ENCODE measurements at regions not wholly inside any gene's neighbourhood (a gene's known extent, or its start where the extent isn't known, plus 50 kb on each side); places are given as distances from the start of the nearest gene placed in this dataset.

GRCh38 chr11:98564233-98564632, 456.5 kb upstream of the CNTN5 start:
- Histone ChIP-seq H3K27ac (no peak overlapping the region), H3K4me3 (no peak overlapping the region)

- no peak overlapping the region for H3K27ac ChIP-seq
- H3K4me3 ChIP-seq = no peak overlapping the region
These were observed 455.9 kb upstream of the CNTN5 start for GRCh38 chr11:98564881-98565280.

DNA sequence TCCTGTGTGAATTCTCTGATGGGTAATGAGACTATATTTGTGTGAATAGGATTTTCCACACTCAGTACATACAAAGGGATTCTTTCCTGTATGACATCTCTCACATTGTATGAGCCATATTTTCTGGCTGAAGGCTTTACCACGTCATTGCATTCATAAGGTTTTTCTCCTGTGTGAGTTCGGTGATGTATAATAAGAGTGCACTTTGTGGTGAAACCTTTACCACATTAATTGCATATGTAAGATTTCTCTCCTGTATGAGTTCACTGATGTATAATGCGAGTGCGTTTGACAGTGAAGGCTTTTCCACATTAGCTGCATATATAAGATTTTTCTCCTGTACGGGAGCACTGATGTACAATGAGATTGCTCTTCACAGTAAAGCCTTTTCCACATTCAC, 455.4 kb upstream of the CNTN5 start:
- Histone ChIP-seq H3K27ac (no peak overlapping the region), H3K4me3 (no peak overlapping the region)

DNA sequence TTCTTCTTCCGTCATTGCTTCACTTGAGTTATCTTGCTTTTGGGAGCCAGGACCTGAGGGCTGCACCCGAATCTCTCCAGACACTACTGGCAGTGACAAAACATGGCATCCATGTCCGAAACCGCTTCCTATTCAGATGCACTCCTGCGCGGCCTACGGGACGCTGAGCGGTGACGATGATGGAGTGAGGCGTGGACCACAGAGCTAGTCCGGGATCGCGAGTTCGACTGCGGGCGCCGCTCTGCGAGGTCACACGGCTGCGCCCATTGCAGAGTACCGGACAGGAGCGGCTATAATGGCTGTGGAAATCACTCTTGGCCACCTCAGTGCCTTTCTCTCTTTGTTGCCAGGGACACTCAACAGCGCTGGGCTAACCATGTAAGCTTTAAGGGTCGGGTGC, 453.8 kb upstream of the CNTN5 start:
- Histone ChIP-seq H3K4me3 (no peak overlapping the region), H3K27ac (no peak overlapping the region)

DNA sequence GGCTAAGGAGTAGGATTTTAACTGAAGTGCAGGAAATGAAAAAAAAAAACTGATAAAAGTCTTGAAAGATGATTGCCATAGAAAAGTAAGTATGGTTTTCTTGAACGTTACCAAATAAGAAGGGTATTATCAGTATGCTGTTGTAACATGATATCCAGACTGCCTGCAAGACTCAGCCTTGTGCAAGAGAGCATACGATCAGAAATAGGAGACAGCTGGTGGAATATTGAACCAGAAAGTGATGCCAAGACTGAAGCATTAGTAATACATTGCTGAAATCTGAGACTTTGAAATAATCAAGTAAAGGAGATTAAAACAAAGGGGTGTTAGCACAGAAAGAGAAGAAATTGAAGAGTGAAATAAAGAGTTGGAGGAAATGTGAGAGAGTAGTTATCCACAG, 452.7 kb upstream of the CNTN5 start:
- Histone ChIP-seq H3K27ac (no peak overlapping the region), H3K4me3 (no peak overlapping the region)

- Histone ChIP-seq H3K4me3 (no peak overlapping the region), H3K27ac (no peak overlapping the region)
These were observed 447.8 kb upstream of the CNTN5 start for GRCh38 chr11:98572941-98573340.

DNA sequence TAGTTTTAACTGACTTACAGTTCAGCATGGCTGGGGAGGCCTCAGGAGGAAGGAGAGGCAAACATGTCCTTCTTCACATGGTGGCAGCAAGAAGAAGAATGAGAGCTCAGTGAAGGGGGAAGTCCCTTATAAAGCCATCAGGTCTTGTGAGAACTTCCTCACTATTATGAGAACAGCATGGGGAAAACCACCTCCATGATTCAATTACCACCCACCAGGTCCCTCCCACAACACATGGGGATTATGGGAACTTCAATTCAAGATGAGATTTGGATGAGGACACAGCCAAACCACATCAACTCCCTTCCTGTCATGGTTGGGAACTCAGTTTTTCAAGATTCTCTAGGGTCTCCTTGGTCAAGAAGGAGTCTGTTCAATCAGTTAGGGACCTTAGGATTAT, 432.9 kb upstream of the CNTN5 start:
- no peak overlapping the region for H3K27ac ChIP-seq
- no peak overlapping the region for H3K4me3 ChIP-seq

DNA sequence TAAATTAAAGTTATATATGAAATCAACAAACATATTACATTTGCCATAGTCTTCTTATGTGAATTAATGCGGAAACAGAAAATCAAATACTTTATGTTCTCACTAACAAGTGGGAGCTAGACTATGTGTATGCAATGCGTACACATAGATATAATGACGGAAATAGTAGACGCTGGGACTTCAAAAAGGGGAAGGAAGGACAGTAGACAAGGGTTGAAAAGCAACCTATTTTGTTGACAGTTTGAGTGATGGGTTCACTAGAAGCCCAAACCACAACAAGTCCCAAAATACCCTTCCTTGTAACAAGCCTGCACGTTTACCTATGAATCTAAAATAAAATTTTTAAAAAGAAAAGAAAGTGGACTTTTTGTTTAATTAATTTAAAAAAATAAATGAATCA, 430.8 kb upstream of the CNTN5 start:
- H3K27ac ChIP-seq = no peak overlapping the region
- H3K4me3 ChIP-seq = no peak overlapping the region

- Histone ChIP-seq H3K27ac (no peak overlapping the region), H3K4me3 (no peak overlapping the region)
These were observed 420.6 kb upstream of the CNTN5 start for GRCh38 chr11:98600103-98600502.

DNA sequence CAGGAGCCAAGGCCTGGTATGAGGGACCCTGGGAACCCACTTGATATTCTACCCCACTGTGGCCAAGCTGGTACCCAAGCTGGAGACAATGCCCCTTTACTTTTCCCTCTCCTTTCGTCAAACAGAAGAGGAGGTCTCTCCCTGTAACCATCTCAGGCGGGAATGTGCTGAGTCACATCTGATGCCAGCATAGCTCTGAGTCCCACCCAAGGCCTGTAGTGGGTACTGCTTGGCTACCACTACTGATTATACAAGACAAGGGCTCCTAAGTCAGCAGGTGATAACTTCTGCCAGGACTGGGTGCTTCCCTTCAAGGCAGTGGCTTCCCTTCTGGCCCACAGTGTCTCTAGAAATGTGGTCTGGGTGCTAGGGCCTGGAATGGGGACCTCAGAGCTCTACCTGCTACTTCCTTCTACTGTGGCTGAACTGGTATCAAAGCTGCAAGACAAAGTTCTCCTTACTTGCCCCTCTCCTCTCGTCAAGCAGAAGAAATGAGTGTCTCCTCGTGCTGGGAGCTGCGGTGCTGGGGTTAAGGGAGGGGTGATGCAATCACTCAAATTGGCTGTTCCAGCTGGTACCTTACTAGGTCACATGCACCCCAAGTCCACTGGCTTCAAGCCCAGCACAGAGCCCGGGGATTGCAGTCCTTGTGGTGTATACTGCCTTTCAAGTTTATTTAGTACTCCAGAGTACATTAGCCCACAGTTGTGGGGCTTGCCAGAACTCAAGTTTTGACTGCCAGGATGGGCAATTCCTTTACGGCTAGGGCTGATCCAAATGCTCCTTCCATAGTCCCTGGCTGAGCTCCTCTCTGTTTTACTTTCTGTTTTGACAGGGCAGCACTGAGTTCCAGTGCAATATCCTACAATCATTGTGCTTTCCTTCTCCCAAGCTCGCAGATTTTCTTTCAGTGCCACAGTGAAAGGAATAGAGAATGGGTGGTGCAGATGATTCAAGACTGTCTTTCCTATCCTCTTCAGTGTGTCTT, 419.7 kb upstream of the CNTN5 start:
- Histone ChIP-seq H3K4me3 (peak overlapping the region in 1 of 7 experiments; percentile 4), H3K27ac (no peak overlapping the region)

DNA sequence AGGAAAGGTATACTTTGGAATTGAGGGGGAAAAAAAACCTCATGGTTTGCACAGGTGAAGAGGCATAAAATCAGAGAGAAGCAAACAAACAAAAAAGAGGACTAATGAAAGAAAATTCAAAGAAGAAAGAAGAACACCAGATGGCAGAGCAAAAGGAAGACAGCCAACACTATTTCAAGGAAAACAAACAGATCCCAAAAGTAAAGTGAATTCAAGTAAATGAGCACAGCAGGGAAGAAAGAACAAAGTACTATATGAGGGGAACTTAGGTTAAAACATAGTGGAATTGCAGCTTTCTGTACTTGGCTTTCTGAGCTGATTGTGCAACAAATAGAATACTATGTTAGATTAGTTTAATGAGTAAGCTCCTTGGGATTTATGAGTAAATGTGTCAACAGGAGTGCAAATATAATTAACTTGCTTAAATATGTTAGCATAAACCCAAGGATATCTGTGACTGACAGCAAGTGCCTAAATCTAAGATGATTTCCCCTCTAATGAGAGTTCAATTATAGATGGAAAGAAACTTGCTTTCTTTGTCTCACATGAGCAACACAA, 404.6 kb upstream of the CNTN5 start:
- no peak overlapping the region for H3K27ac ChIP-seq
- no peak overlapping the region for H3K4me3 ChIP-seq

DNA sequence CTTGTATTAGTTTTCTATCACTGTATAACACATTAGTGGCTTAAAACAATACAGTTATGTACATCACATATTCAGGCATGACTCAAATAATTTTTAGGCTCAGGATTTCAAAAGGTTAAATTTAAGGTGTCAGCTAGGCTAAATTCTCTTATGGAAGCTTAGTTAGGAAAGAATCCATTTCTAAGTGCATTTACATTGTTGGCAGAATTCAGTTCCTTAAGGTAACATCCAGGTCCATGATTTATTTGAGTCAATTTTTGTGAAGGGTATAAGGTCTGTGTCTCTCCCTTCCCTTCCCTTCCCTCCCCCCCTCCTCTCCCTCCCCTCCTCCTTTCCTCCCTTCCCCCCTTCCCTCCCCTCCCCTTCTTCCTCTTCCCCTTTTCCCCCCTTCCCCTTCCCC, 399.0 kb upstream of the CNTN5 start:
- H3K27ac ChIP-seq = no peak overlapping the region

DNA sequence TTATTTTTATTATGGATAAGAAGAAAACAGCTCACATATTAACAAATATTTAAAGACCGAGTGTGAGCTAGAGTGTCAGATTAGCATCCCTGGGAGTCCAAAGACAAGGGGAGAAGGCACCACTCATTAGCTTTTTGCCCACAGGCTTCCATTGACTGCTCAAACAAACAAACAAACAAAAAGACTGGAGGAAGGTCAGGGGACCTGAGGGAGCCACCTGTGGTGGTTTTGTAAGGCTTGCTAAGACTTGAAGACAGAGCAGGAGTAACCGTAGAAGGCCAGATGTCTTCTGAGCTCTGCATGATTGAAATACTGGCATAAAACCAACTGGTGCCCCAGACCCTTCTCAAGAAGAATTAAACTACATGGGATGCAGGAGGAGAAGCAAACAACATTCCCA, 395.2 kb upstream of the CNTN5 start:
- Histone ChIP-seq H3K4me3 (no peak overlapping the region), H3K27ac (no peak overlapping the region)

More for the DNA sequence above, 399.0 kb upstream of the CNTN5 start:
- no peak overlapping the region for H3K4me3 ChIP-seq

GRCh38 chr11:98630736-98631135, 390.0 kb upstream of the CNTN5 start:
- H3K4me3 ChIP-seq = no peak overlapping the region
- H3K27ac ChIP-seq = no peak overlapping the region

DNA sequence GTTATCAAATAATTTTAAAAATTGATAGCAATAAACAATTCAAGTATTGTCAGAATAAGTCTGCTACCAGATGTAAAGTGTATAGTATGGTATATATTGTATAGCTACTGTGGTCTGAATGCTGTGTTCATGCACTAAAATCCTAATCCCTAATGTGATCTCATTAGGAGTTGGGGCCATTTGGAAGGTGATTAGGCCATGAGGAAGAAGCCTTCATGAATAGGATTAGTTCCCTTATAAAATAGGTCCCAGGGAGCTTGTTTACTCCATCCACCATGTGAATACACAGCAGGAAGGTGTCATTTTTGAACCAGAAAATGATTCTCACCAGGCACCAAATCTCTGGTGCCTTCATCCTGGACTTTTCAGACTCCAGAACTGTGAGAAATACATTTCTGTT, 363.0 kb upstream of the CNTN5 start:
- no peak overlapping the region for H3K4me3 ChIP-seq
- H3K27ac ChIP-seq = no peak overlapping the region

DNA sequence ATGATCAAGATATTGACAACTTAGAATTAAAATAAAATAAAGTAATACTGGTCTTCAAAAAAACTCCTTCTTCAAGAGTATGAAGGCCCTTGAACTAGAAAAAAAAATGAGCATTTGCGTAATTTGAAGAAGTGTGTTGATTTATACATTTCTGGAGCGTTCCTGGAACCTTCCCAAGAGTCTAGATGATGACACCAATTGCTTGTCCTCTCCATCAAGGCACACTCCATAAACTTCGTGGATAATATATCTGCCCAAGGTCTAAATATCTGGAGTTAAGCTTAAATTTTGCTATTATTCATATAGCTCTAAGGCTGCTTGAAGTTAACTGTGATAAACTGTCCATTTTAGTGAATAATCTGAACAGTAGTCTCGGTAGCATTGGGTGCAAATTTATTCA, 361.3 kb upstream of the CNTN5 start:
- no peak overlapping the region for H3K4me3 ChIP-seq
- no peak overlapping the region for H3K27ac ChIP-seq

GRCh38 chr11:98674390-98674789, 346.4 kb upstream of the CNTN5 start:
- Histone ChIP-seq H3K4me3 (no peak overlapping the region), H3K27ac (no peak overlapping the region)

GRCh38 chr11:98679673-98680072, 341.1 kb upstream of the CNTN5 start:
- no peak overlapping the region for H3K27ac ChIP-seq
- no peak overlapping the region for H3K4me3 ChIP-seq

DNA sequence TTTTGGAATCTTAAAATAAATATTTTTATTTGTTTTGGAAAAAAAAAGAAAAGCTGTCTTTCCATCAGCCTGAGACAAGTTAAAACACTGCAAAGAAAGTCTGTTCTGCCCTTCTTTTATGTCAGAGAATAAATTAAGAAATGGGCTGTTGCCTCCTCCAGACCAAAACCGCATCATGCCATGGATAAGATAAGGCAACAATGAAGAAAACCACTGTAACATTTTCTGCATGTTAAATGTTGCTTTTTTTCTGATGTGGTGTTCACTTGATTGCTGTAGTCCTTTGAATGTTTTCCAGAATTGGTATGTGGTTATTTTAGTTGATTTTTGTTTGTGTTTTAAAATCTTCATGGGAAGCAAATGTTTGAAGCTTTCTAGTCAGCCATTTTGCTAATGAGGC, 319.2 kb upstream of the CNTN5 start:
- H3K27ac ChIP-seq = no peak overlapping the region
- no peak overlapping the region for H3K4me3 ChIP-seq

DNA sequence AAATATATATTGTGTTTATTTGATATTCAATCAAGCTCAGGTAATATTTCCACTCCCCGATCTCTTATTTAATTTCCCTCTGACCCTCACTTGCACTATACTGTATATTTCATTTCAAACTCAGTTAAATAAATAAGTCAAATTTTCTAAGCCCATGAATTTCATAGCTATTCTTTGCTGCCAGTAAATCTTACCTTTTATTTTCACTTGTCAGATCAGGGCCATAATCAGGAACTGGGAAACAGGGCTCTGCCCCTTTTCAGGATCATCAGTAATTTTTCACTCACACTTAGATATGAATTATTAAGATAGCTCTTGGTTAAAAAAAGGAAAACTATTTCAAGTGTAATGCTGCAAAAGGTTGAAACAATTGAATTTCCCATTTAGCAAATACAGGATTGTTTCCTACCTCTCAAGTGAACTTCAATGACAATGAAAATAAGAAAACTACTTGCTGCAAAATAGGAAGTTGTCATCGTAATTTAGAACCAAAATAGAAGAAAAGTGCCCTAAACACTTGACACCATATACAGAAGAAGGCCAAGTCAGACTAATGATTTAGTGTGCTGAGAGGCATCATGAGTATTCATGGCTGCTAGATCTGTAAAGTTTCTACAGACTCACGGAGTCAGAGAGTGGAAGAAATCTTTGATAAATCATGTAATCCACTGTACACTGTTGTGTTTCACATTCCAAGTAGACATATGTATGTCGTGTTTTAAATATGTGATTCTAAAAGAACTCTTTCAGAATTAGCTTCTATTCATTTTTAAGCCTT, 316.8 kb upstream of the CNTN5 start:
- Histone ChIP-seq H3K27ac (no peak overlapping the region), H3K4me3 (no peak overlapping the region)

- H3K4me3 ChIP-seq = no peak overlapping the region
- no peak overlapping the region for H3K27ac ChIP-seq
These were observed 310.7 kb upstream of the CNTN5 start for GRCh38 chr11:98710026-98710425.
